Left lung (tissue), 4 donors: ENCODE measurements at regions not wholly inside any gene's neighbourhood (a gene's known extent, or its start where the extent isn't known, plus 50 kb on each side); places are given as distances from the start of the nearest gene placed in this dataset.

ENCODE experiments used
- ATAC-seq: fragments of 200-7000 bp; cut with Tn5 transposase; one replicate; pipeline ENCODE4 v1.9.1; 2020; ENCODE audit warnings: moderate library complexity
- DNase-seq, 4 donors: peaks; one replicate each; pipeline ENCODE4 v3.0.0-alpha.2; 2013 to 2020
- H3K27ac ChIP-seq, 2 donors: fragments of 200-600 bp; sonication (generic) in 1 of 2; one replicate each; pipeline versions ENCODE4 v1.5.0 to v1.8.0; 2020 to 2021
- H3K27me3 ChIP-seq, 2 donors: fragments of 200-600 bp; sonication (generic) in 1 of 2; one replicate each; pipeline versions ENCODE4 v1.5.0 to v1.8.0; 2020 to 2021
- H3K36me3 ChIP-seq, 2 donors: fragments of 200-600 bp; sonication (generic) in 1 of 2; one replicate each; pipeline versions ENCODE4 v1.5.0 to v1.8.0; 2020 to 2021
- H3K4me1 ChIP-seq, 2 donors: fragments of 200-600 bp; one replicate each; pipeline ENCODE4 v1.8.0; 2021
- H3K4me3 ChIP-seq, 2 donors: fragments of 200-600 bp; sonication (generic) in 1 of 2; one replicate each; pipeline versions ENCODE4 v1.5.0 to v1.8.0; 2020 to 2021; ENCODE audit warnings: mild to moderate bottlenecking in 1 of 2
- H3K9me3 ChIP-seq, 2 donors: fragments of 200-600 bp; sonication (generic) in 1 of 2; one replicate each; pipeline versions ENCODE4 v1.5.0 to v1.8.0; 2020 to 2021
- intact Hi-C, 2 donors: fragments of 100-400 bp; cut with DNase I; formaldehyde crosslinking; loops; one replicate each; pipeline versions ENCODE4 v1.11.2 to v1.14.2; 2022
- TF ChIP-seq, protein P1 (sequence below), 2 donors: fragments of 200-600 bp; sonication (generic) in 1 of 2; IDR thresholded peaks; one replicate each; pipeline versions ENCODE4 v1.5.0 to v1.8.0; 2021; ENCODE audit warnings: antibody characterized with exemption in 2 of 2
- donor health status: DM: no; HTN: yes; CAD: no.
- donor health status: DM: no; HTN: no; CAD: no.

DNA sequence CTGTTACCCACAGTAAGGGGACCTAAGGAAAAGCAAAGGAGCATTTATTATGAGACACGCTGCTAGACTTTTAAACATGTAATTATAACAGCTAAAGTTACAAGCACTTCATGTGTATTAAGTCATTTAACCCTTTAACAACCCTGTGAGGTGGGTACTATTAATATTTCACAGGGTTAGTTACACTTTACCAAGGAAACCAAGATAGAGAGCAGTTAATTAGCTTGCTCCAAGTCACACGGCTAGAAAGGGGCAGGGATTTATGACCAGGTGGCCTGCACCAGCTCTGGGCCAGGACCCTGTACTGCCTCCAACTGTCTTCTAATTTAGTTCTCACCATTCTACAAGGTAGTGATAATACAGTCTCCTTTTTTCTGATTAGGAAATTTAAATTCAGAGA lies 74.9 kb downstream of the RPL27A start:
- no peak overlapping the region for H3K4me3 ChIP-seq
- H3K36me3 ChIP-seq: no peaks in the 10 kb centered on the region
- peaks cover 16 to 31% of the 10 kb centered on the region in 2 donors for H3K4me1 ChIP-seq
- H3K27ac ChIP-seq: no peak overlapping the region
- H3K9me3 ChIP-seq: no peaks in the 10 kb centered on the region
- H3K27me3 ChIP-seq: no peaks in the 10 kb centered on the region
- no peak for DNase-seq
- TF ChIP-seq, protein P1, sequence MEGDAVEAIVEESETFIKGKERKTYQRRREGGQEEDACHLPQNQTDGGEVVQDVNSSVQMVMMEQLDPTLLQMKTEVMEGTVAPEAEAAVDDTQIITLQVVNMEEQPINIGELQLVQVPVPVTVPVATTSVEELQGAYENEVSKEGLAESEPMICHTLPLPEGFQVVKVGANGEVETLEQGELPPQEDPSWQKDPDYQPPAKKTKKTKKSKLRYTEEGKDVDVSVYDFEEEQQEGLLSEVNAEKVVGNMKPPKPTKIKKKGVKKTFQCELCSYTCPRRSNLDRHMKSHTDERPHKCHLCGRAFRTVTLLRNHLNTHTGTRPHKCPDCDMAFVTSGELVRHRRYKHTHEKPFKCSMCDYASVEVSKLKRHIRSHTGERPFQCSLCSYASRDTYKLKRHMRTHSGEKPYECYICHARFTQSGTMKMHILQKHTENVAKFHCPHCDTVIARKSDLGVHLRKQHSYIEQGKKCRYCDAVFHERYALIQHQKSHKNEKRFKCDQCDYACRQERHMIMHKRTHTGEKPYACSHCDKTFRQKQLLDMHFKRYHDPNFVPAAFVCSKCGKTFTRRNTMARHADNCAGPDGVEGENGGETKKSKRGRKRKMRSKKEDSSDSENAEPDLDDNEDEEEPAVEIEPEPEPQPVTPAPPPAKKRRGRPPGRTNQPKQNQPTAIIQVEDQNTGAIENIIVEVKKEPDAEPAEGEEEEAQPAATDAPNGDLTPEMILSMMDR (IDR thresholded peaks at IDR 0.05): no peak
- no peak for ATAC-seq
- intact Hi-C loops: no loop called here

DNA sequence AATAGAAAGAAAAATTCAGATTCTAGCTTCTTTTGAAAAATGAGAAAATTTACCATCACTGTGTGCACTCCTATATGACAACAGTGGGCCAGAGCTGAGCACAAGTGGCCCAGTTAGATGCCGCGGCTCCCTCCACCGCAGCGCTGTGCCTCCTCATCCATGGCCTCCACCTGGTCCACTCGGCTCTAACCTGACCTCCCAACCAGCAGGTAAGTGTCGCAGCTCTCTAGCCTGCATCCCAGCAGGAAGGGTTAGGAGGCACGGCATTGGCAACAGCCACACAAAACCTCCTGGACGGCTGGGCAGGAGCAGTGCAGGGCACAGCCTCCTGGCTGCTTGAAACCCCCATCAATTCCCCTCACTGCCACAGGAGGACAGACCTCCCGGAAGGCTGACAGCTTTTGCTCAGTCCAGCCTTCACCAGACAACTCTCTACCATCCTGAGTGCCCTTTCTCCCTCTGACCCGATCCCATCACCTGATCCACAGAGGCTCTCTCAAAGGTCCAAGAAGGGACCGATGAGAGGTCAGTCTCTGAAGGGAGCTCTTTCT lies 76.1 kb downstream of the RPL27A start:
- no peaks in the 10 kb centered on the region for H3K36me3 ChIP-seq
- TF ChIP-seq, protein P1 (IDR thresholded peaks at IDR 0.05): no peak
- intact Hi-C loops: no loop called here
- H3K27me3 ChIP-seq: no peaks in the 10 kb centered on the region
- no peak overlapping the region for H3K4me3 ChIP-seq
- peaks cover 16 to 31% of the 10 kb centered on the region in 2 donors for H3K4me1 ChIP-seq
- ATAC-seq: no peak
- no peaks in the 10 kb centered on the region for H3K9me3 ChIP-seq
- DNase-seq: no peak
- no peak overlapping the region for H3K27ac ChIP-seq

DNA sequence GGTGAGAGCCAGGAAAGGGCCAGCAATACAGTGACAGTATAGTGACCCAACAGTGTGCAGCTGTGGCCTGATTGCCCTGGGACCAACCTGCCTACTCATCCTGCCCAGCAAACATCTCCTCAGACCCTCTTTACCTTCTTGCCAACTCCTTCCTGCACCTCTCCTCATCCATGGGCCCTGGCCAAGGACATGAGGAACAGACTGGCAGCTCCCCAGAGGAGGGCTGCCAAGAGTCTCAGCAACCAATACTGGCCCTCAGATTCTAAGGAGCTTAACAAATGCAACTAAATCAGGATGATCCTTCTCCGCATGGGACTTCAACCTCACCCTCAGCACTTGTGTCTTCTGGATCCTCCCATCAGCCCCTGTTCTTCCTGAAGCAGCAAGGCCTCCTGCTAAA lies 77.0 kb downstream of the RPL27A start:
- H3K9me3 ChIP-seq: no peaks in the 10 kb centered on the region
- no peaks in the 10 kb centered on the region for H3K36me3 ChIP-seq
- ATAC-seq (peak; percentile 34), DNase-seq (no peak)
- intact Hi-C loops: no loop called here
- H3K27me3 ChIP-seq: no peaks in the 10 kb centered on the region
- TF ChIP-seq, protein P1 (IDR thresholded peaks at IDR 0.05): no peak
- peaks cover 16 to 31% of the 10 kb centered on the region in 2 donors for H3K4me1 ChIP-seq
- H3K4me3 ChIP-seq: no peak overlapping the region
- no peak overlapping the region for H3K27ac ChIP-seq

DNA sequence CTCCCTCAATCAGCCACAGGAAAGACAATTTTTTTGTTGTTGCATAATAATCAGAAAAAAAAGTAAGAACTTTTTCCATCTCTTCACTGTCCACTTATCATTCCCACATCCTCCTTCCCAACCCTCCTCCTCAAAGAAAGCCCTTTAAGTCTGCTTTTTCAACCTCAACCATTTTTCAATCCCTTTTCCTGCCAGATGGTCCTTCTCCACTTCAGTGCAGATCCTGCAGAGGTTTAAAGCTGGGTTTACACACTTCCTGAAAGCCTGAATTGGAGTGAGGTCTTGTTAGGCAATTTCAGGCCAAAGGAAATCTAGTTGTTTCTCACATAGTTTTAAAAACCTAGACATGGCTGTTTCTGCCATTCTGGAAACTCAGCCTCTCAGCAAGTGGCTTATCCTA lies 78.3 kb downstream of the RPL27A start:
- TF ChIP-seq, protein P1 (IDR thresholded peaks at IDR 0.05): no peak
- Histone ChIP-seq H3K9me3 (no peaks in the 10 kb centered on the region), H3K4me3 (no peak overlapping the region), H3K36me3 (no peaks in the 10 kb centered on the region), H3K27ac (no peak overlapping the region), H3K27me3 (no peaks in the 10 kb centered on the region), H3K4me1 (peaks cover 16 to 31% of the 10 kb centered on the region in 2 donors)
- intact Hi-C loops: no loop called here
- peak; percentile 21 for ATAC-seq
- DNase-seq: peak in 1 of 4 donors; percentile 48

DNA sequence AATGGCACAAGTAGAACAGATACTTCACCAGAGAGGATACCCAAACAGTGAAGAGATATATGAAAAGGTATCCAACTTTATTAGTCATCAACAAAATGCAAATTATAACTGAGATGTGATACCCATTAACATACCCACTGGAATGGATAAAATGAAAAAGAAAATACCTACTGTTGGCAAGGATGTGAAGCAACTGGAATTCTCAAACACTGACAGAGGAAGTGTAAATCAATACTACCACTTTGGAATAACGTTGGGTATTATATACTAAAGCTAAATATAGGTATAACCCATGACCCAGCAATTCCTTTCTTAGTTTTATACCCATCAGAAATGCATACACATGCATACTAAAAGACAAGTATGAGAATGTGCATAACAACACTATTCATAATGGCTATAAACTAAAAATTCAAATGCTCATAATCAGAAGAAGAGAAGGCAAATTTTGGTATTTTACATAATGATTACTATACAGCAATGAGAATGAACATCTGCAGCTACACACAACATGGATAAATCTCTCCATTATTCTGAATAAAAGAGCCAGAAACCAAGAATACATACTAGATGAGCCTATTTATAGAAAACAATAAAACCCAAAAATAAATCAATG lies 80.6 kb downstream of the RPL27A start:
- peaks cover 20 to 24% of the 10 kb centered on the region in 2 donors for H3K4me1 ChIP-seq
- H3K27ac ChIP-seq: no peak overlapping the region
- H3K4me3 ChIP-seq: no peak overlapping the region
- H3K27me3 ChIP-seq: no peaks in the 10 kb centered on the region
- no peaks in the 10 kb centered on the region for H3K9me3 ChIP-seq
- intact Hi-C loops: no loop called here
- ATAC-seq (no peak), DNase-seq (no peak)
- TF ChIP-seq, protein P1 (IDR thresholded peaks at IDR 0.05): no peak
- no peaks in the 10 kb centered on the region for H3K36me3 ChIP-seq
